Stimulated activated CD4-positive, alpha-beta T cell treated with anti-CD3 and anti-CD28 coated beads, Interleukin-2, amount 100 ng/mL, for 24 hours (primary cell): ENCODE measurements at regions not wholly inside any gene's neighbourhood (a gene's known extent, or its start where the extent isn't known, plus 50 kb on each side); places are given as distances from the start of the nearest gene placed in this dataset.
"Not testable (repeated sequence)": the region's sequence is repeated elsewhere in the genome, so short reads cannot be mapped to it uniquely, and the experiment has no call there.

ENCODE experiments used
- DNase-seq, 2 donors: peaks; one replicate each; pipeline ENCODE4 v3.0.0-alpha.2; 2020

DNA sequence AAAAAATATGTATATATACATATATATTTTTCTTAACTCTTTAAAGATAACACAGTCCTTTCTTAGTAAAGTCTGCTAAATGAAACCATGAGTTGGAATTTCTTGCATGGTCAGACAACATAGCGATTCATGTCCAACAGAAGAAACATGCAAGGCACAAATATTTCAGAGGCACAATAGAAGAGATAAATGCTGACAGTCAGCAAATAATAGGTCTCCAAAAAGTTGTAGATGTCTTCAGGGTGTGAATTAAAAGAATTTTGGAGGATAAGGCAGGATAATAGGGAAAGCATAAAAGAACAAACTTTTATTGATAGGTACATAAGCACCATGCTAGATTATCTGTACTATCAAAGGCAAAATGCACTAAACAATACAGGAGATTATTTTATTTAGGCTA lies 800.2 kb downstream of the PLCL1 start:
- no peak for DNase-seq

DNA sequence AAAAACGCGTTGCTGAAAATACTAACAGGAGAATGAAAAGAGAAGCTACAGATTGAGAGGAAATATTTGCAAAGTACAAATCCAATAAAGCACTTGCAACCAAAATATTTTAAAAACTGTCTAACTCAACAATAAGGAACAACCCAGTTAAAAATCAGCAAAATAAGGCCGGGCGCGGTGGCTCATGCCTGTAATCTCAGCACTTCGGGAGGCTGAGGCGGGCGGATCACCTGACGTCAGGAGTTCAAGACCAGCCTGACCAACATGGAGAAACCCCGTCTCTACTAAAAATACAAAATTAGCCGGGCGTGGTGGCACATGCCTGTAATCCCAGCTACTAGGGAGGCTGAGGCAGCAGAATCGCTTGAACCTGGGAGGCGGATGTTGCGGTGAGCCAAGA lies 798.6 kb downstream of the PLCL1 start:
- DNase-seq, result not testable (repeated sequence)

GRCh38 chr2:198597648-198598047 lies 793.3 kb downstream of the PLCL1 start:
- no peak for DNase-seq

DNA sequence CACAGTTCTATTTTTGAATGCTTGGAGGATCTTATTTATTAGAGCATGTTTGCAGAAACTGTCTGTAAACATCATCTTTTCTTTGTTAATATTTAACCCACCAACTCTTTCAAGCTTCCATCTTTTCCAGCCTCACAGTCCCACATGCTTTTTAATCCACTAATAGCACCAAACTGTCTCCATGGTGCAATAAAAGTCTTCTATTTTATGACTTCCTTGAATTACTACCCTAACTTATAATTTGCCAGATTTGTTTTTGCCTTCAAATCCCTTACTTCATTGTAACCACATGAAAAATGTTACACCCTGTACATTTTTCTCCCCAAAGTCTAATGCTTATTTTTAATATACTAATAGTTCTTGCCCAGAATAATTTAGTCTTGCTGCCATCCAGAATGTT lies 792.6 kb downstream of the PLCL1 start:
- DNase-seq, result no peak

- DNase-seq, result no peak
These were observed 791.3 kb downstream of the PLCL1 start for GRCh38 chr2:198595721-198596120.

GRCh38 chr2:198591586-198591985 lies 787.2 kb downstream of the PLCL1 start:
- DNase-seq, result no peak

- no peak for DNase-seq
These were observed 783.3 kb downstream of the PLCL1 start for GRCh38 chr2:198587741-198588140.

DNA sequence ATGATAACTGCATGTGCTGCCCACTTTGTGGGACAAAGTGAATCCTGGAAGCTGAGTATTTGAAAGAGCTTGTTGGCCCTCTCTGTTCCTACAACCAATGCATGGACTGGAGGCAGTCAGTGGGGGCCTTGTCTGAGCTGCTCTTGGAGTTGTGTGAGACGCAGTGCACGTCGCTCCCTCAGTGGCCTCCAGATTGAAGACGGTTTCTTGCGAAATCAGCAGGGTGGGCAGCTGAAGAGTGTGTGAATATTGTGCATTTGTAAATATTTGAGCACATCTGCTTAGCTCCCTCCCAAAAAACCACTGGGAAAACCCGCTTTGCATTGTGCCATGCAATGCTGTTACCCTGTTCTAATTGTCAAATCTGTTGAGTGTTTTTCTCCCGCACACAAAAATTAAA lies 782.8 kb downstream of the PLCL1 start:
- no peak for DNase-seq

- DNase-seq, result no peak
These were observed 767.0 kb downstream of the PLCL1 start for GRCh38 chr2:198571393-198571792.

DNA sequence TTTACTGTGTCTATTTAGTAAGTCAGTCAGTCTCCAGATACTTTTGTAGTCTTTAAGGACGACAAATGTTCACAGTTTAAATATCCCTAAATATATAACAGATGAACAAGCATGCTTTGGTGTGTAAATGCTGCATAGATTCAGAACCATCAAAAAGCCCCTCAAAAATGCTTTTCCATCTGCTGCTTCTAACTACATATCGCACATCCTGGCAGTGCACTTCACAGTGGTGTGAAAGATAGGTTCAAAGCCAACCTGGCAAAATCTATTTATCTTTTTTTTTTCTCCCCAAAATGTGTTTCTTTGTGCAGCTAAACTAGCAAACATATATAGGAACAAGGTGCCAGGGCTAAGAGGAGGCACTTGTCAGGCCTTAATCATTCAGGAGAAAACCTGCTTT lies 753.8 kb downstream of the PLCL1 start:
- no peak for DNase-seq

DNA sequence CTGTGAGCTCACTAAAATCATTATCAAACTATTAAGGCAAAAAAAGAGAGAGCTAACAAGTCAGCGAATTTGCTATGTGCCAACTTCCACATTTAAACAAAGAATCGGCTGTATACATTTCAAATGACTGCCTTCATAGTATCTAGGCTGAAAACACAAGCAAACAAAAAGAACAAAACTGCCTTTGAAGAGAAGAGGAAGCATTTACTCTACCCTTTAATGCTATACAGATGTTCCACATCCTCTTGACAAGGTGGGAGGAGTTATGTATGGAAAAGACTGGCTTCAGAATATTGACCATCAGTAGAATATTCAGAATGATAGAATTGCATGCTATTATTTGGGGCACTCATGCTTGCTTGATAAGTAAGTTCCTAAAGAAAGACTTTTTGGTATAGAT lies 741.7 kb downstream of the PLCL1 start:
- no peak for DNase-seq

GRCh38 chr2:198545411-198545810 lies 741.0 kb downstream of the PLCL1 start:
- DNase-seq, result no peak

DNA sequence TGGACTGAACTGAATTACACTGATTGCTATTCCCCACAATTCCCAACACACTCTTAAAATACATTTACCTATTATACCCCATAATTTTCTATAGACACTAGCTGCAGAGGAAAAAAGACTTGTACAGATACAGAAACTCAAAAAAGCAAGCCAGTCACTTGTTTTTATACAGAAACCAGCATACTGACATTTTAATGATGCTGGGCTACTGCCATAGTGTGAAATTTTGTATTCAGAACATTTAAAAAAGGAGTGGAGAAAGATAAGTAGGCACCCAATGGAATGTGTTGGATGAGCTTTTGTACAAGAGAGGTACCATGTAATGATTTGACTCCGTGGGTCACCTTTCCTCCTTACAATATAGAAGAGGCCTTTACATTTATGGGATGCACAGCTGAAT lies 740.1 kb downstream of the PLCL1 start:
- no peak for DNase-seq

DNA sequence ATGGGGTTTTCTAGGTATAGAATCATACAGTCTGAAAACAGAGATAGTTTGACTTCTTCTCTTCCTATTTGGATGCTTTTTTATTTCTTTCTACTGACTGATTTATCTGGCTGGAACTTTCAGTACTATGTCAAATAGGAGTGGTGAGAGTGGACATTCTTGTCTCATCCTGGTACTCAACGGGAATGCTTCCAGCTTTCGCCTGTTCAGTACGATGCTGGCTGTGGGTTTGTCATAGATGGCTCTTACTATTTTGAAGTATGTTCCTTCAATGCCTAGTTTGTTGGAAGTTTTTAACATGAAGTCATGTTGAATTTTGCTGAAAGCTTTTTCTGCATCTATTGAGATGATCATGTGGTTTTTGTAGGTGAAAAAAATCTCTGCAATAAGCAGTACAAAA lies 730.4 kb downstream of the PLCL1 start:
- DNase-seq, result no peak

DNA sequence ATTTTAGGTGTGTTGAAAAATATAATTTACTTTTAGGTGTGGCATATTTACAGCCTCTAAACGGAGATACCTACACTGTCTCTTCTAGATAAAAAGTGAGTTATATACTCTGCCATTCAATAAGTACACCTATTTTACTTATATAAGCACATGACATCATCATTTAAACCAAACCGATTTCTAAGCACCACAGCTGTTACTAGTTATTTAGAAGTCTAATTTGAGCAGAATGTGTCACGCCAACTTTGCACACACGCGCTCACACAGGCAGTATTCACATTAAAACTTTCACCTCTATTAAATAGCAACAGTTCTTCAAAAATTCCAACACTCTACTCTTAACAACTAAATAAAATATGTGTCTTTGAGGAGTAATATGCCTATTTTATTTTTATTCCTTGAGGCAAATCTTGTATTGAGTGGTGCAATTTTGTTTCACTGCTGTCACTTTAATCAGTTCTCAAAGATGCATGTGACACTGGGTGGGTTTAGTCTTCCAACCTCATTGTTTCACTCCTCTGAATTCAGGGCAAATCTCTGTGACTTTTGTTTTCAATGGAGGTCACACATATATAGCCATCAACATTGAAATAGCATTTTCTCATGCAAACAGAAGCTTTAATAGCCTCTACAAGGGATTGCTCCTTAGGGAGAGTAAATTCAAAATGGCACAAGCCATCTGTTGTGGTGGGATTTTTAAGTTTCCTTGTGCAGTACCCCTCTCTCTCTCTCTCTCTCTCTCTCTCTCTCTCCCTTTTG lies 721.0 kb downstream of the PLCL1 start:
- DNase-seq, result no peak

DNA sequence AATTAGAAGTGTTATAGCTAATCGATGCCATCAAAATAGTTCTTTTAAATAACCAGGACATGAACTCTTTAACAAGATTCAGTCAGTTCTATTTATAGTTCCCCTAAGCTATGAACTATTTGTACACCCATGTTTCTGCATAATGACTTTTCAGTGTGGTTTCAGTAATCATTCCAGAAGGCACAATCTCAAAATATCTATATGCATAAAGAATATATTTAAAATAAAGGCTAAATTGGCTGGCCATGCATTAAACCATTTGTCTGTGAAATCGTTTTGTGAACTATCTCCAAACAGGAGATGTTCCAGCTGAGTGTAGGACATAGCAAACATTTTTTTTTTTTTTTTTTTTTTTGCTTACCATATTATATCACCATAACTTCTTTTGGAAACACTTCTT lies 719.3 kb downstream of the PLCL1 start:
- DNase-seq, result no peak

DNA sequence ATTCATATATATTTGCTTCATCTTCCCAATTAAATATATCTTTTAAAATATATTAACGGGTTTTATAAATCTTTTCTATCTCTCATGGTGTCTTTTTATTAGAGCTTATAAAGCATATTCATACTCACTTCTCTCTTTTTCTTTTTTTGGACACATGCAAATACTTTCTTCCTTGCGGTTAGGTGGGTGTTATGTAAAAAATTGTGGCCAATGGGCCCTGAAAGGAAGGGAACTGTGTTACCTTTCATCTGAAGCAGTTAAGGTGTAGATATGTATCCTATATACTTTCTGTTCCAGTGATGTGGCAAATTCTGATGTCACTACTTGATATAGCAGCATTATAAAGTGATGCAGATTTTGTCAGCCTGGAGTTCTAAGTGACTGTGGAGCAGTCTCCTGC lies 714.5 kb downstream of the PLCL1 start:
- DNase-seq, result no peak

GRCh38 chr2:198517976-198518375 lies 713.6 kb downstream of the PLCL1 start:
- no peak for DNase-seq

- DNase-seq, result not testable (repeated sequence)
These were observed 704.2 kb downstream of the PLCL1 start for GRCh38 chr2:198508610-198509009.

DNA sequence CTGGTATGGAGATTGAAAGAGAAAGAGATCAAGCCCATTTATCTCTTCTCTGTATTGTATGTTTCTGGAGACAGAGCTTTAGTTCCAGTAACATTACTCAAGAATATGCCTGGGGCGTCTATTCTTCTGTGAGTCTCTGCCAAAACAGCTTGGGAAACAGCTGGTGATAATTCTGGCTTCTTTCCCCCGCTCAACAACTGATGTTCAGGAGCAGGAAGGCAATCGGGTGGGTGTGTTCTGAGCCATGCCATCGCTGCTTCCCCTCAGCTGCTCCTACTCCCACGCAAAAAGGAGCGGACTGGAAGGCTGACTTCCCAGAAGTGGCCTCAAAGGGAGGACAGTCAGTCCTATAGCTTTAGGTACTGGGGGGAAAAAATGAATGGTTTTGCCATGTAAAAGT lies 695.1 kb downstream of the PLCL1 start:
- DNase-seq, result no peak

GRCh38 chr2:198498516-198498915 lies 694.1 kb downstream of the PLCL1 start:
- DNase-seq, result no peak

- DNase-seq, result no peak
These were observed 693.7 kb downstream of the PLCL1 start for GRCh38 chr2:198498048-198498447.

DNA sequence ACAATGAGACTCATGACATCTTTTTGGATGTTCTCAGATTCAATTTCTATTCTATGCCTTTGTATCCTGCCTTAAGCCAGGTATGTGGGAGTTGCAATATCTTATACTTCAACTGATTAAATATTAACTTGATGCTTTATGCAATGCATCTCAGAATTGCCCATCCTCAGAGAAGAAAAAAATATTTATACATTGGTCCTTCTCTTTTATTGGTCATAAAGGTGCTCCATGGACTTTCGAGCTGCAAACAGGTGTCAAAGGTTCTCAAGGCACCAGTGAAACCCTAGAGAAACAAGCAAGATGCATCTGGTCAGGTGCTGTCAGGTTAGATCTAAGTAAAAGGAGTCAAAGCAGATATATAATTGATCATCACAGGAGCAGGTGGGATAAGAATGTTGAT lies 690.5 kb downstream of the PLCL1 start:
- DNase-seq, result no peak

GRCh38 chr2:198490748-198491147 lies 686.4 kb downstream of the PLCL1 start:
- no peak for DNase-seq

- DNase-seq, result no peak
These were observed 684.6 kb downstream of the PLCL1 start for GRCh38 chr2:198488964-198489363.
